CD4-positive, CD25-positive, alpha-beta regulatory T cell (primary cell): ENCODE measurements at regions not wholly inside any gene's neighbourhood (a gene's known extent, or its start where the extent isn't known, plus 50 kb on each side); places are given as distances from the start of the nearest gene placed in this dataset.
"Not testable (repeated sequence)": the region's sequence is repeated elsewhere in the genome, so short reads cannot be mapped to it uniquely, and the experiment has no call there.

ENCODE experiments used
- ATAC-seq, 2 donors: fragments of 150-1000 bp; cut with Tn5 transposase; one replicate each; pipeline ENCODE4 v1.10.0; 2021; ENCODE audit warnings: low read depth in 2 of 2, moderate number of reproducible peaks in 2 of 2, moderate library complexity in 1 of 2
- DNase-seq, 3 donors: peaks; one replicate each; pipeline versions ENCODE4 v3.0.0 to v3.0.0-alpha.2; 2012 to 2022; ENCODE audit warnings: mixed read lengths in 1 of 3
- H3K27ac ChIP-seq: one replicate; pipeline ENCODE4 v1.7.0; 2013; ENCODE audit warnings: mild to moderate bottlenecking, low read length; ENCODE audit not compliant: insufficient read depth, poor library complexity, severe bottlenecking
- H3K27me3 ChIP-seq: one replicate; pipeline ENCODE4 v1.7.0; 2013; ENCODE audit warnings: low read length; ENCODE audit not compliant: control insufficient read depth, insufficient read depth
- H3K36me3 ChIP-seq: one replicate; pipeline ENCODE4 v1.7.0; 2013; ENCODE audit warnings: mild to moderate bottlenecking, low read length, moderate library complexity; ENCODE audit not compliant: control insufficient read depth, insufficient read depth
- H3K4me1 ChIP-seq: 2 replicates; pipeline ENCODE4 v1.7.0; 2013; ENCODE audit warnings: mild to moderate bottlenecking, low read length; ENCODE audit not compliant: insufficient read depth, control insufficient read depth, poor library complexity, severe bottlenecking
- H3K4me3 ChIP-seq: one replicate; pipeline ENCODE4 v1.7.0; 2013; ENCODE audit warnings: low read depth, mild to moderate bottlenecking, low read length, moderate library complexity
- H3K9me3 ChIP-seq, 2 experiments: 1 replicate in 1 of 2; 2 replicates in 1 of 2; pipeline ENCODE4 v1.7.0; 2013; ENCODE audit warnings: low read length in 2 of 2, mild to moderate bottlenecking in 1 of 2, moderate library complexity in 1 of 2; ENCODE audit not compliant: control insufficient read depth in 2 of 2
- H3K27ac Mint-ChIP-seq, 3 donors: one replicate each; pipeline ENCODE4 v1.8.0; 2020 to 2022; ENCODE audit warnings: mild to moderate bottlenecking in 3 of 3, mixed read lengths in 3 of 3, moderate library complexity in 2 of 3
- H3K27me3 Mint-ChIP-seq: one replicate; pipeline ENCODE4 v1.8.0; 2022; ENCODE audit warnings: mild to moderate bottlenecking, mixed read lengths
- H3K36me3 Mint-ChIP-seq: one replicate; pipeline ENCODE4 v1.8.0; 2020; ENCODE audit warnings: mixed read lengths
- H3K4me1 Mint-ChIP-seq, 4 donors: one replicate each; pipeline ENCODE4 v1.8.0; 2020 to 2022; ENCODE audit warnings: mixed read lengths in 4 of 4, mild to moderate bottlenecking in 1 of 4
- H3K4me3 Mint-ChIP-seq, 4 donors: one replicate each; pipeline ENCODE4 v1.8.0; 2020 to 2022; ENCODE audit warnings: mild to moderate bottlenecking in 4 of 4, mixed read lengths in 4 of 4, moderate library complexity in 3 of 4
- H3K9me3 Mint-ChIP-seq, 7 donors: one replicate each; pipeline ENCODE4 v1.8.0; 2020 to 2022; ENCODE audit warnings: mixed read lengths in 7 of 7, mild to moderate bottlenecking in 3 of 7, moderate library complexity in 2 of 7

DNA sequence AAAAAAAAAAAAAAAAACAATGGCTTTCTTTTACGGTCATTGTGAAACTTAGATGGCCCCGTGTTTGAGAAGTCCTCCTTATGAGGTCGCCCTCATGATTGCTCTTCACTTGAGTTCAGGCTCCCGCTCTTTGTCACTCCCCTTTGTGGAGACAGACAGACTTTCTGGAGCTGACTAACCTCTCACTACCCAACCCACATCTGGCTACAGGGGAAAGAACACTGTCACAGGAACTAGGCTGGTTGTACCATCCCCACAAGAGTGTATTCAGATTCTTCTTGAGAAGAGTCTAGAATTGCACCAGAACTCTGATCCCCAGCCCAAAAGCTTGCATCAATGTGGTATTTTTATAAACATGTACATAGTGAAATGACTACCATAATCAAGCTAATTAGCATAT is 160.4 kb upstream of the ZNF658 start:
- not testable (repeated sequence) for H3K36me3 ChIP-seq, H3K36me3 Mint-ChIP-seq, H3K9me3 Mint-ChIP-seq, H3K4me3 Mint-ChIP-seq, H3K27ac ChIP-seq, H3K9me3 ChIP-seq, DNase-seq, H3K4me1 ChIP-seq, H3K27me3 Mint-ChIP-seq, H3K27ac Mint-ChIP-seq, H3K27me3 ChIP-seq, ATAC-seq, H3K4me3 ChIP-seq, H3K4me1 Mint-ChIP-seq

GRCh38 chr9:66745846-66746245 is 154.7 kb upstream of the ZNF658 start:
- not testable (repeated sequence) for H3K36me3 Mint-ChIP-seq, H3K9me3 Mint-ChIP-seq

GRCh38 chr9:66752324-66752923 is 148.1 kb upstream of the ZNF658 start:
- not testable (repeated sequence) for ATAC-seq, H3K4me1 ChIP-seq, H3K27ac ChIP-seq, H3K9me3 ChIP-seq, H3K27ac Mint-ChIP-seq, DNase-seq, H3K27me3 ChIP-seq, H3K9me3 Mint-ChIP-seq, H3K4me3 Mint-ChIP-seq, H3K36me3 Mint-ChIP-seq, H3K36me3 ChIP-seq, H3K4me3 ChIP-seq, H3K27me3 Mint-ChIP-seq, H3K4me1 Mint-ChIP-seq

More at GRCh38 chr9:66745846-66746245, 154.7 kb upstream of the ZNF658 start:
- not testable (repeated sequence) for H3K27me3 ChIP-seq, H3K4me1 ChIP-seq, H3K27me3 Mint-ChIP-seq, H3K4me3 ChIP-seq, ATAC-seq, DNase-seq, H3K9me3 ChIP-seq, H3K27ac ChIP-seq, H3K27ac Mint-ChIP-seq, H3K4me1 Mint-ChIP-seq, H3K36me3 ChIP-seq, H3K4me3 Mint-ChIP-seq

DNA sequence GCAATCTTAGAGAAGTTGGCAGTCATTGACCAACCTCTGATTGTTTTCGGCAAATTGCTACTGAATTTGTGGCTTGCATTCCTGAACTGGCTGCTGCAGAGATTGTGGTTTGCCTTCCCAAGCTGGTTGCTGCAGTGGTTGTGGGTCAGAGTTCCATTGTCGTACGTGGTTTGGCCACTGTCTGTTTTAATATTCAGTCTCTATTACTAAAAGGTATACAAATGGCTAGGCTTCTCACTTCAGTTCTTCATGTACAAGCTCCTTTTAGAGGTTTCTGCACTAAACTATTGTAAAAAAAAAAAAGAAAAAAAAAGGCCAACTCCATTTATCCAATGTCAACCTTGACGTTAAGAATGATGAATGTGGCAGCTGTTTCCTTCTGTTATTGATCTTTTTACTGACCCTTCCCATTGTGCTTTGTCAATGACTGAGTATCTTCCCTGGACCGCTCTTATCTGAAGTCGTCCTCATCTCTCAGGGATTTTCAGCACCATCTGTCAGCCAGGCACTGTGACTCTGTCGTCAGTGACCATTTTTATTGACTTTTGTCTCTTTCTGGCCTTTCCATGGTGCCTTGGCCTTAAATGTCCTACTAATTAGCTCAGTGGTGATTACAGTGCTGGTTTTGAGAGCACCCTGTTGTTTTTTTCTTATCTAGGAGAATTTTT is 140.6 kb upstream of the ZNF658 start:
- not testable (repeated sequence) for H3K9me3 Mint-ChIP-seq, H3K9me3 ChIP-seq, H3K27me3 Mint-ChIP-seq, DNase-seq, H3K27ac ChIP-seq, H3K4me3 Mint-ChIP-seq, ATAC-seq, H3K4me1 Mint-ChIP-seq, H3K4me1 ChIP-seq, H3K4me3 ChIP-seq, H3K36me3 ChIP-seq, H3K27ac Mint-ChIP-seq, H3K36me3 Mint-ChIP-seq, H3K27me3 ChIP-seq

GRCh38 chr9:66764799-66765493 is 135.6 kb upstream of the ZNF658 start:
- not testable (repeated sequence) for H3K36me3 Mint-ChIP-seq, H3K27me3 Mint-ChIP-seq, H3K9me3 Mint-ChIP-seq, ATAC-seq, DNase-seq, H3K27me3 ChIP-seq, H3K27ac ChIP-seq, H3K4me1 Mint-ChIP-seq, H3K9me3 ChIP-seq, H3K4me3 ChIP-seq, H3K27ac Mint-ChIP-seq, H3K36me3 ChIP-seq, H3K4me1 ChIP-seq, H3K4me3 Mint-ChIP-seq

GRCh38 chr9:66765531-66765930 is 135.0 kb upstream of the ZNF658 start:
- not testable (repeated sequence) for ATAC-seq, H3K4me1 ChIP-seq, H3K27me3 ChIP-seq, H3K27me3 Mint-ChIP-seq, H3K4me1 Mint-ChIP-seq, H3K9me3 ChIP-seq, H3K27ac ChIP-seq, DNase-seq, H3K27ac Mint-ChIP-seq, H3K9me3 Mint-ChIP-seq, H3K36me3 ChIP-seq, H3K4me3 ChIP-seq, H3K4me3 Mint-ChIP-seq, H3K36me3 Mint-ChIP-seq

GRCh38 chr9:66771504-66771903 is 129.0 kb upstream of the ZNF658 start:
- H3K27me3 ChIP-seq, H3K4me1 Mint-ChIP-seq, H3K9me3 Mint-ChIP-seq, H3K27ac Mint-ChIP-seq, DNase-seq, H3K4me3 Mint-ChIP-seq, H3K36me3 ChIP-seq, H3K4me3 ChIP-seq, H3K4me1 ChIP-seq, H3K27ac ChIP-seq, H3K9me3 ChIP-seq, H3K36me3 Mint-ChIP-seq, ATAC-seq, H3K27me3 Mint-ChIP-seq: not testable (repeated sequence)

DNA sequence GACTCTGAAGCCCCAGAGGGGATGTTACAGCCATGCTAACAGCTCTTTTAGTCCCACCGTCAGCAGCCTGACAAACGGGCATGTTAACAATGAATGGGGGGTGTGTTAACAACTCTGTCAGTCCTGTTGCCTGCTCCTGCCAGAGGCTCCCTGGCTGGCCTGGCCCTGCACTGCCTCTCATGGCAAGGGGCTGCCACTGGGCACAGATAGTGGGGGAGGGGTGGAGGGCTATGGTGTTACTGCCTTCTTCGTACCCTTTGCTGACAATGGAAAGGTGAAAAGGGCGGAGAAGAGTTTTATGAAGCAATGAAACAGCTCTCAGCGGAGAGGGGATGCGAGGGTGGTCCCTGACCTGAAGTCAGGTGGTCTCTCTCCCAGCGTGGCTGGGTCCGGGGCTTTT is 125.9 kb upstream of the ZNF658 start:
- H3K4me1 Mint-ChIP-seq, DNase-seq, H3K4me3 ChIP-seq, H3K4me3 Mint-ChIP-seq, H3K9me3 ChIP-seq, ATAC-seq, H3K27ac Mint-ChIP-seq, H3K36me3 ChIP-seq, H3K4me1 ChIP-seq, H3K27me3 ChIP-seq, H3K27ac ChIP-seq, H3K36me3 Mint-ChIP-seq, H3K9me3 Mint-ChIP-seq, H3K27me3 Mint-ChIP-seq: not testable (repeated sequence)
